NT2/D1 (cell line): ENCODE measurements at regions not wholly inside any gene's neighbourhood (a gene's known extent, or its start where the extent isn't known, plus 50 kb on each side); places are given as distances from the start of the nearest gene placed in this dataset.

Experiments
- SUZ12 ChIP-seq: IDR thresholded peaks from 2 replicates; pipeline ENCODE4 v1.6.1; 2011; ENCODE audit not compliant: insufficient read length, insufficient read depth; ENCODE audit errors: extremely low read depth
- YY1 ChIP-seq: IDR thresholded peaks from 2 replicates; pipeline ENCODE4 v1.6.1; 2011; ENCODE audit not compliant: insufficient read length, insufficient read depth

- TF ChIP-seq YY1 (no peak), SUZ12 (no peak)
Observed at GRCh38 chr3:86562090-86562489, 428.9 kb downstream of the VGLL3 start.
